ENCODE measurements at regions not wholly inside any gene's neighbourhood (a gene's known extent, or its start where the extent isn't known, plus 50 kb on each side); places are given as distances from the start of the nearest gene placed in this dataset.

DNA sequence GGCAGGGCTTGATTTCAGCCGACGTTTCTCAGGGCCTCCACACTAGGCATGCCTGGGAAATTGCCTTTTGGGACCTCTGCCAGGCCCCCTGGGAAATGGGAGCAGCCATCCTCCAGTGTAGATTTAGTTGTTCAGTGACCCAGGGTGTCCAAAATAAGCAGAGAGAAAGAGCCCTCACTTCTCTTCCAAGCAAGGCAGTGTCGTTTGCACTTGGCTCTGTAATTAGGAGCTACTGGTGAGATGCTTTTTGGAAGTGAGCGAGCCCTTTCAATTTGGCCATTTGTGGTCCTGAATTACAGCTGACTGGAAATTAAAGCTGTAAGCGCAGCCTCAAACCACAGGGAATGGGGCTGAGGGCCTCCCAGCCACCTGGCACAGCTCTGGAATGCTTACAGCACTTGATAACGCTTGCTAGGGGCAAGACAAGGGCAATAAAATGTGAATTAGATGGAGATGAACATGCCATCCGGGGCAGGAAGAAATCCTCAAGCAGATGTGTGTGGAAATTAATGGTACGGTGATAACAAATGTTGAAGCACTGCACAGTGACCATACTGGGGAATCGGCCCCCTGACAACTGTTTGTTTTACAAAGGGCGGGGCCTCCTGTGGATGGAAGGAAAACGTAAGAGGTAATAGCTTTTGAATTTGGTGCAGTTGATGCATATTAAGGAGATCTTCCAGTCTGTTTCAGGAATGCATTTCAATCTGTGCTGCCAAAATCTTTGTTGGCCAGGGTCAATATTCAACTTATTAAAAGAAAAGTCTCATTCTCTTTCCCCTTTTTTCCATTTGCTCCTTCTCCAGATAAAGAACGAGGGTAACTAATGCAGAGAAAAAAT lies 173.1 kb downstream of the UXS1 start:
- TF ChIP-seq, protein P1, sequence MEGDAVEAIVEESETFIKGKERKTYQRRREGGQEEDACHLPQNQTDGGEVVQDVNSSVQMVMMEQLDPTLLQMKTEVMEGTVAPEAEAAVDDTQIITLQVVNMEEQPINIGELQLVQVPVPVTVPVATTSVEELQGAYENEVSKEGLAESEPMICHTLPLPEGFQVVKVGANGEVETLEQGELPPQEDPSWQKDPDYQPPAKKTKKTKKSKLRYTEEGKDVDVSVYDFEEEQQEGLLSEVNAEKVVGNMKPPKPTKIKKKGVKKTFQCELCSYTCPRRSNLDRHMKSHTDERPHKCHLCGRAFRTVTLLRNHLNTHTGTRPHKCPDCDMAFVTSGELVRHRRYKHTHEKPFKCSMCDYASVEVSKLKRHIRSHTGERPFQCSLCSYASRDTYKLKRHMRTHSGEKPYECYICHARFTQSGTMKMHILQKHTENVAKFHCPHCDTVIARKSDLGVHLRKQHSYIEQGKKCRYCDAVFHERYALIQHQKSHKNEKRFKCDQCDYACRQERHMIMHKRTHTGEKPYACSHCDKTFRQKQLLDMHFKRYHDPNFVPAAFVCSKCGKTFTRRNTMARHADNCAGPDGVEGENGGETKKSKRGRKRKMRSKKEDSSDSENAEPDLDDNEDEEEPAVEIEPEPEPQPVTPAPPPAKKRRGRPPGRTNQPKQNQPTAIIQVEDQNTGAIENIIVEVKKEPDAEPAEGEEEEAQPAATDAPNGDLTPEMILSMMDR (conservative IDR thresholded peaks at IDR 0.05; ENCODE audit: low read length) = no peak
- TF ChIP-seq EZH2phosphoT487 (IDR thresholded peaks at IDR 0.05; ENCODE audit: borderline replicate concordance, low read depth, low read length) = no peak
